Activated naive CD8-positive, alpha-beta T cell treated with anti-CD3 and anti-CD28 coated beads, Interleukin-2, amount 10 ng/mL, durations not matched to agents 7 days and 5 days (primary cell): ENCODE measurements at regions not wholly inside any gene's neighbourhood (a gene's known extent, or its start where the extent isn't known, plus 50 kb on each side); places are given as distances from the start of the nearest gene placed in this dataset.

Source experiments
- ATAC-seq: fragments of 150-1000 bp; cut with Tn5 transposase; one replicate; pipeline ENCODE4 v1.10.0; 2021; ENCODE audit warnings: low read depth, moderate library complexity
- POLR2A ChIA-PET: fragments of 350-600 bp; sonication (Branson Sonifier 250); formaldehyde crosslinking; loops from one replicate; lab custom pipeline; 2021; ENCODE audit warnings: antibody characterized with exemption; lab: Charles Lee
- DNase-seq: peaks from one replicate; pipeline ENCODE4 v3.0.0; 2021
- H3K27ac Mint-ChIP-seq: one replicate; pipeline ENCODE4 v1.8.0; 2022; ENCODE audit warnings: mild to moderate bottlenecking, mixed read lengths
- H3K27me3 Mint-ChIP-seq: one replicate; pipeline ENCODE4 v1.8.0; 2022; ENCODE audit warnings: mild to moderate bottlenecking, moderate library complexity, mixed read lengths
- H3K36me3 Mint-ChIP-seq: one replicate; pipeline ENCODE4 v1.8.0; 2021; ENCODE audit warnings: mild to moderate bottlenecking, mixed read lengths
- H3K4me1 Mint-ChIP-seq: one replicate; pipeline ENCODE4 v1.8.0; 2021; ENCODE audit warnings: mixed read lengths
- H3K4me3 Mint-ChIP-seq: one replicate; pipeline ENCODE4 v1.8.0; 2022; ENCODE audit warnings: mild to moderate bottlenecking, moderate library complexity, mixed read lengths
- H3K9me3 Mint-ChIP-seq: one replicate; pipeline ENCODE4 v1.8.0; 2021; ENCODE audit warnings: mixed read lengths

DNA sequence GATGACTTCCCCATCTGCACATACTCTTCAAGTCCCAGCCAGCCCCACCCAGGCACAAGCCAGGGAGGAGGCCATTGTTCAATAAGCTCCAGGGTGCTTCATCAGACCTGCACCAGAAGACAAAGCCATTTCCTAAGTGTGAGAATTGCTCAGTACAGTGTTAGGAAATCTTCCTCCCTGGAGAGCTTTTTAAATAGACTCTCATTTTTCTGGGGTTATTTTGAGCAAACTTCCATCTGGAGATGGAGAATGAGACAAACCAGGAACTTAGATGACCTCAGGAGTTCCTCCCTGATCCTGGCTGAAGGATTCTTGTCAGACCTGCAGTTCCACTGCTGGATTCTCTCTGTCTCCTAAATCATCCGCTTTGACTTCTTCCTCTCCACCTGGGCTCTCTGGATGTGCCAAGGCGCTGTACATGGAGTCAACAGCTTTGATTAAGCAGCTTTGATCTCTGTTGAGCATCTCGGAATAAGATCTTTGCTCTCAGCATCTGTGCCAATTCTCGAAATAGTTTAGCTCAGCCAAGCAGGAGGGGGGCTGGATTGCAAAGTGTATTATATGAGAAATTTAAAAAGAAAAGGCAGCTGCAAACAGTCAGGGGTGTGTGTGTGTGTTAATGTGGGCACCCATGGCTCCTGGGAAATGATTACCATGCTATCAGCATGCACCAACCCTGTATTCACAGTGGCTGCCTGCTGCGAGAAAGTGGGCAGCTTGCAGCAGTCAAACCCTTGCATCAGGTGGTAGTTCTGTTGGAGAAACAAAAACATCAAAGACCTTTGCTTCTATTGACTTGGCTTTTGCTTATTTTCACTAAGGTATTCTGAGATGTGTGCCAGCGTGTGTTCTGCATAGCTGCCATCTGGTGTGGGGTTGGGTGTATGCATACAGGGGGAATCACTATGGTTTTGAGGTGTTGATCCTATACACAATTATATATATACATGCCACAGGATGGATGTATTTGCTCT lies 70.2 kb upstream of the NAV2 start:
- Mint-ChIP-seq H3K36me3 (no peaks in the 10 kb centered on the region), H3K4me3 (no peak overlapping the region), H3K4me1 (no peaks in the 10 kb centered on the region), H3K9me3 (no peaks in the 10 kb centered on the region), H3K27ac (no peak overlapping the region), H3K27me3 (peaks cover 2% of the 10 kb centered on the region)
- DNase-seq: no peak
- ATAC-seq: no peak
- POLR2A ChIA-PET: no interaction called here

DNA sequence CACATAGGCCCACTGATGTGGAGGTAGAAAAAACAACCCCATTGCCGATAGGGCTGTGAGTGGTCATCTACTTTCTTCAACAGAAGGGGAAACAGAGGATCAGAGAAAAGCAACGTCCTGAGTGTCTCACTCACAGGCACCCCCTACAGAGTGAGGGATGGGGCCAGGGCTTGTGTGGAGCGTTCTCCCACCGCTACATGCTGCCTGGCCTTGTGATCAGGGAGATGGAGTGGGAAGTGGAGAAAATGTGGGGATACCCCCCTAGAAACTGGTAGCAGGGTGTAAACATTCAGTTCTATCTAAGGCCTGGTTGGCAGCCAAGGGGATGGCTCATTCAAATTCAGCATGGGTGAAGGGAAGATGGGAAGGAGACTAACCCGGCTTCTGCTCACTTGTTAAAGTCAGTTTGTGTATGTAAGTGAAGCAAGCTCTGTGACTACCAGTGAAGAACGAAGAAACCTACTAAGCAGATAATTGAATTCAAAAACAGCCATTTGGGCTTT lies 73.0 kb upstream of the NAV2 start:
- DNase-seq (no peak), ATAC-seq (no peak)
- H3K9me3 Mint-ChIP-seq: peaks cover 1% of the 10 kb centered on the region
- POLR2A ChIA-PET: no interaction called here
- no peak overlapping the region for H3K27ac Mint-ChIP-seq
- H3K4me3 Mint-ChIP-seq: no peak overlapping the region
- no peaks in the 10 kb centered on the region for H3K36me3 Mint-ChIP-seq
- peaks cover 2% of the 10 kb centered on the region for H3K27me3 Mint-ChIP-seq
- H3K4me1 Mint-ChIP-seq: no peaks in the 10 kb centered on the region

DNA sequence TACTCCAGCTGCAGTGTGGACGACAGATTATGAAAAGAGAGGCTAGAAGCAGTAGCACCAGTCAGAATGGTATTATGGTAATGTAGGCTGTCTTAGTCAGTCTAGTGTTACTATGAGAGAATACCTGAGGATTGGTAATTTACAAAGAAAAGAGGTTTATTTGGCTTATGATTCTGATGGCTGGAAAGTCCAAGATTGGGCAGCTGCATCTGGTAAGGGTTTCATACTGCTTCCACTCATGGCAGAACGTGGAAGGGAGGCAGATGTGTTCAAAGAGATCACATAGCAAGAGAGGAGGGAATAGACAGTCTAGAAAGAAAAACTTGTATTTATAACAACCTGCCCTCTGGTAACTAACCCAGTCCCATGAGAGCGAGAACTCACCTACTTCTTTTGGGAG lies 77.3 kb upstream of the NAV2 start:
- H3K36me3 Mint-ChIP-seq: no peaks in the 10 kb centered on the region
- H3K4me3 Mint-ChIP-seq: no peak overlapping the region
- ATAC-seq (no peak), DNase-seq (no peak)
- POLR2A ChIA-PET: no interaction called here
- H3K27ac Mint-ChIP-seq: no peak overlapping the region
- H3K9me3 Mint-ChIP-seq: peaks cover 2% of the 10 kb centered on the region
- no peaks in the 10 kb centered on the region for H3K4me1 Mint-ChIP-seq
- no peaks in the 10 kb centered on the region for H3K27me3 Mint-ChIP-seq

DNA sequence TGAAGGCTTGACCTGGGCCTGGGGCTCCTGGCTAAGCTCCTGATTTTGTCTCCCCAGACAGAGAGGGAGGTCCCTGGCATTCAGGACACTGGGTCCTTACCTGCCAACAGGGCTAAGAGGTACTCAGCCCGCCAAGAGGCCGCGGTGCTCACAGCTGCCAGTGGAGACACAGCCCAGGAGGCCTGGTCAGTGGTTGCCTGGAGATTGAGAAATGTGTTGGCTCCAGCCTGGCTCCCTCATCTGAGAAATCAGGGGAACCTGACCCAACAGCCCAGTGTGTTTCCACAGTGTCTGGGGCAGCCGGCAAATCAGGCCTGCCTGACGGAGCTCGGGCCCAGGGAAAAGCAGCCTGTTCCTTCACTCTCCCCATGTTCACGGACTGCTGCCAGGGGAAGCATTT lies 79.4 kb upstream of the NAV2 start:
- POLR2A ChIA-PET: no interaction called here
- H3K36me3 Mint-ChIP-seq: no peaks in the 10 kb centered on the region
- H3K27me3 Mint-ChIP-seq: no peaks in the 10 kb centered on the region
- H3K27ac Mint-ChIP-seq: no peak overlapping the region
- no peaks in the 10 kb centered on the region for H3K4me1 Mint-ChIP-seq
- ATAC-seq (no peak), DNase-seq (no peak)
- H3K4me3 Mint-ChIP-seq: no peak overlapping the region
- peaks cover 2% of the 10 kb centered on the region for H3K9me3 Mint-ChIP-seq

DNA sequence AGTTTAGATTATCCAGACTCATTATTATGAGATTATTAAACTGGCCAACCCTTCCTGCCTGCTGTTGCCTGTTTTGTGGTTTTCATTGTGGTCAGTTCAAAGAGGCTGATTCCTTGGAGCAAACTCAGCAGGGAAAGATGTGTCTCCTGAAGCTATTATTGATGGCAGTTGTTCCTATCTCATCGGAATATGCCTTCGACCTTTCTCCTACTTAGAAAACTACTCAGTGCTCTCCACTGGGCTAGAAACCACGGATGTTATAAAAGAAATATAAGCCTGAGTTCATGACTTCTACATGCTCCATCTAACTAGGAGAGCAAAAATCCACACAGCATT lies 80.2 kb upstream of the NAV2 start:
- Mint-ChIP-seq H3K9me3 (peaks cover 2% of the 10 kb centered on the region), H3K4me3 (no peak overlapping the region), H3K27ac (no peak overlapping the region), H3K4me1 (no peaks in the 10 kb centered on the region), H3K36me3 (no peaks in the 10 kb centered on the region), H3K27me3 (no peaks in the 10 kb centered on the region)
- no peak for DNase-seq
- POLR2A ChIA-PET: no interaction called here
- ATAC-seq: no peak

DNA sequence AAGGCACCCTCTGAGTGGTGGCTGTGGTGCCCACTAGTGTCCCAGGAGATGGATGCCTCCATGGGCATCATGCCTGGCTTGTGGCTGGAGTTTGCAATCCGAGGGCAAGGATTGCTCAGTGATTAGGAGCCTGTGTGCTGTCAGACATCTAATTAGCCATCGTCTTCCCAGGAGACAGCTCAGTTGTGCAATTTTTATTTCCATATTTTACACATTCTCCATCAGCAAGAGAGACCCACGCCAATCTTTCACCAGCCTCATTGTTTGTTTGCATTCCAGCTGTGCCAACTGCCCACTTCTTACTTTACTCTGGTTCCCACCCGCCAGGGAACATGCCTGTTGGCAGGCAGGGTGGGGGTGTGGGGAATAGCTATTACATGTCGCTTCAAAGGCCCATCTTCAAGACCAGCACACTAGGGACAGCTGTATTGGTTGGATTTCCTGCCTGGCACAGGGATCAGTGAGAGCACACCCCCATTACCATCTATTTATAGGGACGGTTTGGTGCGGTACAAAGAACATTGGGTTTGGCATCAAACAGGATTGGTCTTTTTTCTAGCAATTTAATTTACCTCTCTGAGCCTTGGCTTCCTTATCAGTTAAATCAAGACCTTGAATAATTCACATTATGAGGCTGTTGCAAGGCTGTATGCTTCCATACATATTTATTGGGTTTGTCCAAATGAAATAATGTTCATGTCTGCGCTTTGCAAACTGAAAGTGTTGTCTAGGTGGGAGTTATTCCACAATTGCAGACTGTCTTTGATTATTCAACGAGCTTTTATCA lies 80.7 kb upstream of the NAV2 start:
- POLR2A ChIA-PET: no interaction called here

DNA sequence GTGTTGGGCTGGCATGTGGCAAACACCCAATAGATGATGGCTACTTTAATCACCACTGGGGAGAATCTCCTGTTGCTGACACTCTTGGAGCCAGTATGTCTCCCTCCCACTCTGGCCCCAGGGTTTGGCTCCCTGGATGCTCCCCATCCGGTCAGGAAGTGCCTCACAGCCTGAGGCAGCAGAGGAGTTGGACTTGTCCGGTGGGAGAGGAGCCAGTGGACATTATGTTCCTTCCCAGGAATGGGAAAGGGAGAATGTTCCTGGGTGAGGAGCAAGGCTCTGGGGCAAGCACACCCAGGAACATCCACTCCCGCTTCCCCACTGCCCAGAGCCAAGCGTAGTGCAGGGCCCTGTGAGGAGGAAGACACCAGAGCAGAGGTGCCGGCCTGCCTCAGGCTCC lies 84.6 kb upstream of the NAV2 start:
- no peak for DNase-seq
- POLR2A ChIA-PET: no interaction called here
- Mint-ChIP-seq H3K36me3 (no peaks in the 10 kb centered on the region), H3K4me3 (no peak overlapping the region), H3K4me1 (no peaks in the 10 kb centered on the region), H3K9me3 (peaks cover 1% of the 10 kb centered on the region), H3K27me3 (peaks cover 2% of the 10 kb centered on the region), H3K27ac (no peak overlapping the region)
- ATAC-seq: no peak

More for the DNA sequence above, 80.7 kb upstream of the NAV2 start:
- no peak overlapping the region for H3K4me3 Mint-ChIP-seq
- H3K36me3 Mint-ChIP-seq: no peaks in the 10 kb centered on the region
- H3K27me3 Mint-ChIP-seq: peaks cover 2% of the 10 kb centered on the region
- peaks cover 2% of the 10 kb centered on the region for H3K9me3 Mint-ChIP-seq
- H3K4me1 Mint-ChIP-seq: no peaks in the 10 kb centered on the region
- no peak overlapping the region for H3K27ac Mint-ChIP-seq
- DNase-seq (no peak), ATAC-seq (no peak)

DNA sequence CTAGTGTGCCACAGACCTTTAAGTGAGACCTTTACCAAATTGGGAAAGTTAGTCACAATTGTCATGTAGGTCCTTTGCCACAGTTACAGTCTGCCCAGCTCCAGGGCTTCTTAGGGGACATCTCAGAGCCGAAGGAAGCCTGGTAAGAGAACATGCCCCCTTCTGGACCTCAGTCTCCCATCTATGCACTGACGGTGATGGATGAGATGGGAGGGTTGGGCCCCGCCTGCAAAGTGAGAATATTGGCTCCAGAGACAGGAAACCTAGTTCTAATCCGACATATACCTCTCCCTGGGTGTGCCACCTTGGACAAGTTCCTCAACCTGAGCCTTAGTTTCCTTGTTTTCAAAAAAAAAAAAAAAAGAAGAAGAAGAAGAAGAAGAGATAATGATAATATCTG lies 85.1 kb upstream of the NAV2 start:
- H3K36me3 Mint-ChIP-seq: no peaks in the 10 kb centered on the region
- no peak for ATAC-seq
- H3K9me3 Mint-ChIP-seq: peaks cover 1% of the 10 kb centered on the region
- H3K4me3 Mint-ChIP-seq: no peak overlapping the region
- no peak overlapping the region for H3K27ac Mint-ChIP-seq
- H3K4me1 Mint-ChIP-seq: no peaks in the 10 kb centered on the region
- POLR2A ChIA-PET: no interaction called here
- DNase-seq: no peak
- H3K27me3 Mint-ChIP-seq: peaks cover 2% of the 10 kb centered on the region

DNA sequence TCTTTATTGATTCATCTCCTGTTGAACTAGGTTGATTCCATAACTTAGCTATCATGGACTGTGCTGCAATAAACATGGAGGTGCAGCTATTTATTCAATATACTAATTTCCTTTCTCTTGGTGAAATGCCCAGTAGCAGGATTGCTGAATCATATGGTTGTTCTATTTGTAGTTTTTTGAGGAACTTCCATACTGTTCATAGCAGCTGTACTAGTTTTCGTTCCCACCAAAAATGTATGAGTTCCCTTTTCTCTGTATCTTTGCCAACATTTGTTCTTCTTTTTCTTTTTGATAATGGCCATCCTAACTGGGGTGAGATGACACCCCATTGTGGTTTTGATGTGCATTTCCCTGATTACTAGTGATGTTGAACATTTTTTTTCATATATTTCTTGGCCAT lies 87.2 kb upstream of the NAV2 start:
- ATAC-seq: no peak
- no peak for DNase-seq
- no peaks in the 10 kb centered on the region for H3K4me1 Mint-ChIP-seq
- POLR2A ChIA-PET: no interaction called here
- H3K27ac Mint-ChIP-seq: no peak overlapping the region
- peaks cover 1% of the 10 kb centered on the region for H3K9me3 Mint-ChIP-seq
- H3K4me3 Mint-ChIP-seq: no peak overlapping the region
- no peaks in the 10 kb centered on the region for H3K36me3 Mint-ChIP-seq
- H3K27me3 Mint-ChIP-seq: peaks cover 2% of the 10 kb centered on the region

DNA sequence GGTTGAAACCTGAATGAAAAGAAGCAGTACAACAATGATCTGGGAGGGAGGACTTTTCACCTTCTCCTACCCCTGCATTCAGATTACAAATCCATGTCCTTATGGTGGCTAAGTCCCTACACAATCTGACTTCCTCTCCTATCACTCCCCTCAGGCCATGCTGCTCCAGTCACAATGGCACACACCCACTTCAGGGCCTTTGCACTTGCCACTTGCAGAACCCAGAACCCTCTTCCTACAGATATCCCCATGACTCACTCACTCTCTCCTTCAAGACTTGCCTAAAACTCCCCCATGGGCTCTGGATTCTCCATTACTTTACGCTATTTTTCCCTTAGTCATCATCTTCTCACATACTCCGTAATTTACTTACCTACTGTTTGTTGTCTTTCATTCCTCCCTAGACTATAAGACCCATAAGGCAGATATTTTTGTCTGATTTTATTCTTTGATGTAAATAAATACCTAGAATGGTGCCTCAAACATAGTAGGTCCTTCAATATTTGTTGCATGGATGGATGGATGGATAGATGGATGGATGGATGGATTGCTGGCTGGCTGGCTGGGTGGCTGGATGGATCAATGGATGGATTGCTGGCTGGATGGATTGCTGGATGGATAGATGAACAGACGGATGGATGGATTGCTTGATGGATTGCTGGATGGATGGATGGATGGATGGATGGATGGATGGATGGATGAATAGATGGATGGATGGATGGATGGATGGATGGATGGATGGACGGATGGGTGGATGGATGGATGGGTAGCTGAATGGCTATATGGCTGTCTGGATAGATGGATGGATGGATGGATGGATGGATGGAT lies 94.7 kb upstream of the NAV2 start:
- H3K4me1 Mint-ChIP-seq: no peaks in the 10 kb centered on the region
- POLR2A ChIA-PET: no interaction called here
- DNase-seq: no peak
- H3K9me3 Mint-ChIP-seq: peaks cover 5% of the 10 kb centered on the region
- H3K27ac Mint-ChIP-seq: no peak overlapping the region
- ATAC-seq: no peak
- H3K4me3 Mint-ChIP-seq: no peak overlapping the region
- no peaks in the 10 kb centered on the region for H3K27me3 Mint-ChIP-seq
- no peaks in the 10 kb centered on the region for H3K36me3 Mint-ChIP-seq

DNA sequence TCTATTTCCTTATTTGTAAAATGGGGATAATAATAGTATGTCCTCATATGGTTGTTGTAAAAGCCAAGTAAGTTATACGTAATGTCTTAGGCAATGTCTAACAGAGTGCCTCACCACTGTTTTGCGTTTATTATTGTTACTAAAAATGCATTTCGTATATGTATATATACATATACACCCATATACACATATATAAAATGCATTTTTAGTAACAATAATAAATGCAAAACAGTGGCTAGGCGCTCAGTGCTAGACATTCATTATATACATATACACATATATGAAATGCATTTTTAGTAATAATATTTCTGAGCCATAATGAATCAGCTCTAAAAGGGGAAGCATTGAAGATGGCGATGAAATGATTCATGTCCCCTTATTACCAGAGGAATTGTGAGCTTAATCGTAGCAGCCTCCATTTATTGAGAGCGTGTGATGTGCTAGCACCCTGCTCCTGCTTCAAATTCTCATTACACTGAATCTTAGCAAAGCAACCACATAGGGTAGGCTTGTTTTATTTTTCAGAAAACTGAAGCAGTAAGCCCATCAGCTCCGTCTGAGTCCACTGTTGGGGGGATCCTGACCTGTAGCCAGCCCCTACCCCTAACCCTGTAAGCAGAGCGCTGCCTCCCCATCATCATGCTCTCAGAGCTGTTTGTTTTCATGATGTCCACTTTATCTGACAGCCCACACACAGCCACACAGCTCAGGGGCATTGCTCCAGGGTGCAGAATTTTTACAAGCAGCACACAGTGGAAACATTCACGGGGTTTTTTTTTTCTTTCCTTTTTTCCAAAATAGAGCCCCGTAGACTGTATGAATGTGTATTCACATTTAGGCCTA lies 97.1 kb upstream of the NAV2 start:
- Mint-ChIP-seq H3K9me3 (peaks cover 12% of the 10 kb centered on the region), H3K27me3 (no peaks in the 10 kb centered on the region), H3K4me1 (no peaks in the 10 kb centered on the region), H3K4me3 (no peak overlapping the region), H3K36me3 (no peaks in the 10 kb centered on the region), H3K27ac (no peak overlapping the region)
- POLR2A ChIA-PET: no interaction called here
- DNase-seq (no peak), ATAC-seq (no peak)

DNA sequence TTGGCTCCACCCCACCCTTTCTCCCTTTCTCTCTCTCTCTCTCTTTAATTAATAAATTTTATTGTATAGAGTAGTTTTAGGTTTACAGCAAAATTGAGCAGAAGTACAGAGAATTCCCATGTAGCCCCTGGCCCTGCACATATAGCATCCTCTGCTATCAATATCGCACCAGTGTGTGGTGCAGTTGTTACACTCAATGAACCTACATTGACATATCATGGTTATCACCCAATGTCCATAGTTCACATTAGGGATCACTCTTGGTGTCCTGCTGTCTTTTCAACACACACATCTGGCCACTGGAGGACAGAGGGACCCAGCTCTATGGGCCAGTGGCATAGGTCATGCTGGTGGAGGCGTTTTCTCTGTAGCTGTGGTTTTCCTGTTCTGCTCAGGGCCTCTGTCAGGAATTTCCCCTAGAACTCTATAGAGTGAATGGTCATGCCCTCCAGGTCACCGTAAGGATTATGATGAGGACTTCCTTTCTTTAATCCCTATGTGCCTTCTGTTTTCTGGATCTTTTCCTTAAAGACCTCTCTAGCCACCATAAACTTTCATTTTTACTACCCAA lies 98.2 kb upstream of the NAV2 start:
- POLR2A ChIA-PET: no interaction called here
- H3K4me1 Mint-ChIP-seq: no peaks in the 10 kb centered on the region
- no peak overlapping the region for H3K4me3 Mint-ChIP-seq
- DNase-seq: no peak
- peaks cover 15% of the 10 kb centered on the region for H3K9me3 Mint-ChIP-seq
- H3K27me3 Mint-ChIP-seq: no peaks in the 10 kb centered on the region
- H3K36me3 Mint-ChIP-seq: no peaks in the 10 kb centered on the region
- no peak for ATAC-seq
- no peak overlapping the region for H3K27ac Mint-ChIP-seq
